Inferior parietal cortex (tissue), 1 donor: ENCODE measurements at regions not wholly inside any gene's neighbourhood (a gene's known extent, or its start where the extent isn't known, plus 50 kb on each side); places are given as distances from the start of the nearest gene placed in this dataset.

Source experiments
- DNase-seq: peaks from one replicate; pipeline ENCODE4 v3.0.0-alpha.2; 2016; ENCODE audit errors: extremely low spot score

DNA sequence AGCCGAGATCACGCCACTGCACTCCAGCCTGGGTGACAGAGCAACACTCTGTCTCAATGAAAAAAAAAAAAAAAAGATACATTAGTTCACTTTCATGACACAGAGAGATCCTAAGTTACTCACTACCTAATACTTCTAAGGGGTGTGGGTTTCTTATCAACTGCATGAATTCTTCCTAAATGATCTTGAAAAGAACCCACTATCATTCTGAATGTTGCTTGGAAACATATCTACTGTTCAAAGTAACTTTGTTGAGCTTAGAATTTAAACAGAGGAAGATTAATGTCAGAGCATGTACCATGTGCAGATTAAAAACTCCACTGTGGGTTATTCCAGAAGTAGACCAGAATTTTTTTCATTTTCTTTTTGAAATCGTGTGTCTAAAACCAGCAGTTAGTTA is 241.5 kb downstream of the LTN1 start:
- no peak for DNase-seq

DNA sequence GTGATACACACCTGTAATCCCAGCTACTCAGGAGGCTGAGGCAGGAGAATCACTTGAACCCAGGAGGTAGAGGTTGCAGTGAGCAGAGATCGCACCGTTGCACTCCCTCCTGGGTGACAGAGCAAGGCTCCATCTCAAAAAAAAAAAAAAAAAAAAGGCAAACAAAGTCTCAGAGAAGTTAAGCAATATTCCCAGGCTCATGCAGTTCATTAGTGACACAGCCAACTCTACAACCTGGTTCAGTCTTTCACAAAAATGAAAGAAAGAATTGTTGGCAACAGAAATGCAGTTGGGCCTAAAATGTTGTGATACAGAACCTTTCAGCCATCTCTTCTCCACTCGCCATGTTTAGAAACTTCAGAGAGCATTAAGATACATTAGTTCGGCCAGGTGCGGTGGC is 242.1 kb downstream of the LTN1 start:
- DNase-seq = no peak

GRCh38 chr21:28749536-28749935 is 243.1 kb downstream of the LTN1 start:
- DNase-seq = no peak

GRCh38 chr21:28747464-28747863 is 245.2 kb downstream of the LTN1 start:
- no peak for DNase-seq

DNA sequence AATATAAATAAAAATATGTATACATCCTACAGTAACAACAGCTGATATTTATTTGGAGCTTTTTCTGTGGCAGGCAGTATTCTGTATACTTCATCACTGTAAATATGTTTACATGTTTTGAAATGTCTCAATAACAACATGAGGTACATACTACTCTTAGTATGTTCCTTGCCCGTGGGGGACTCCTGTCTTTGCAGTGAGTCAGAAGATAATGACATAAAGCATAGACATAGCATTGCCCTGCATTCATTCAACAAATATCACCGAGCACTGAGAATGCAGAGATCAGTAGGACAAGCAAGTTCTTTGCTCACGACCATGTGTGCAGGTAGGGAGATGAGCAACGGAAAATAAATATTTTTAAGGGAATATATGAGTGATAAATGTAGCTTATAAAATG is 246.5 kb downstream of the LTN1 start:
- no peak for DNase-seq

GRCh38 chr21:28745131-28746016 is 247.3 kb downstream of the LTN1 start:
- DNase-seq = peak; percentile 92

GRCh38 chr21:28743723-28744122 is 249.0 kb downstream of the LTN1 start:
- DNase-seq = no peak

GRCh38 chr21:28742527-28742926 is 250.2 kb downstream of the LTN1 start:
- peak; percentile 22 for DNase-seq

DNA sequence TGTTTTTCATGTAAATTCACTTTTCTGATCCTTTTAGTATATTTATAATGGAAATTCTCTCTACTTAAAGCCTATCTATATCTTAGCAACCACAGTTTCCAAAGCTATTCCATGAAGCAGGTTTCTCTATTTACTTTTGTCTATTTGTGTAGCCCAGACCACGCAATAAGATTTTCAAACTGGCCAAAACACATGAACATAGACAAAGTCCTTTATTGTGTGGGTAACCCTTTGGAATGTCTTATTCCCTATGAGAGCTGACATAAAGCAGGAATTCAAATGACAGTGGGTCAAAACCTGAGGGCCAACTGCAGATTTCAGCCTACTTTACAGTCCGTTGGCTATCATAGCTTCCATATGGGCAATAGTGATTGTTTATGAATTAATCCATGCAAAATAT is 252.6 kb downstream of the LTN1 start:
- no peak for DNase-seq

DNA sequence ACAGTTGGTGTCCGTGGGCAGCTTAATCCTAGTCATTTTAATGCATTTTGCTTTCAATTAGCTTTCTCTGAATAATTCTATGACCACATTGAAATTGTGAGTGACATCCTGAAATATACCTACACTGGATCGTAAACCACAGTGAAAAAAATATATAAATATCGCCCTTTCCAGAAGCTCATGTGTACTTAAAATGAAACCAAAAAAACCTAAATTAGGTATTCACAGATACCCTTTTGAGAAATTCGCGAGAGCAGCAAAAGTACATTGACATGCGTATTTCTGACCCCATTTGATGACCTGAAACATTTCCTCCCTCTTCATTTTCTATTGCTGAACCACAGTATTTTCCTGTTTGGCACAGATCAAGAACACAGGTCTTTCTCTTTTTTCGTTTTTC is 253.8 kb downstream of the LTN1 start:
- DNase-seq = no peak

GRCh38 chr21:28738420-28738704 is 254.3 kb downstream of the LTN1 start:
- DNase-seq = no peak

DNA sequence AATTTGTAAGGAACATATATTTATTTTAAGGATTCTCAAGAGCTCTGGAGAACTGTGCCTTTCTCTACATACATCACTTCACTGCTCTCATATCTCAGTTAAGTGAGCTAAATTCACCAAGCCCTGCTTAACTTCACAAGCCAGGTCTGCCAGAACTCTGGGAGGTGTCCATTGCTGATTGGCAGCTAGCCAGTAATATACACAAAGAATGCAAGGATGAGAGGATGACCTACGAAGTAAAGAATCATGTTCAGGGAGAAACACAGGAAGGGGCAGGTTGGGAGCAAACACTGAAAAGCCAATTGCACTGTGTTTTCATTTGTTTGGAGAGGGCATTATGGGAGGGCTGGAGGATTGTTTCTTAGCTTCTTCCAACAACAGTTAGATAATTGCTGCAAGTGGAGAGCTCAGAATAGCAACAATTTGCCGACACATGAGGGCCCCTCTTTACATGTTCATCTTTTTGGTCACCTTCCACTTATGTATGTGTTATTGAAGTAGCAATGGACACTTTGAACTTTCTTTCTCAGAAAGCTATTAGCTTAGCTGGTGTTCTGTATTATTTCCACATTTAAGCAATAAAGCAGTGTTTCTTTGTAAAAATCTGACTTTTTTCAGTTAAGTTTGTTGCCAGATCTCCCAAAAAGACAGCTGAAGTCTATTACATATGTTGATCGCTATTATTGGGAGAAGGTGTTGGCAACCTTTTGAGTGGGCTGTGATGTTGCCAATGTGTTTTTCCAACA is 254.8 kb downstream of the LTN1 start:
- no peak for DNase-seq

DNA sequence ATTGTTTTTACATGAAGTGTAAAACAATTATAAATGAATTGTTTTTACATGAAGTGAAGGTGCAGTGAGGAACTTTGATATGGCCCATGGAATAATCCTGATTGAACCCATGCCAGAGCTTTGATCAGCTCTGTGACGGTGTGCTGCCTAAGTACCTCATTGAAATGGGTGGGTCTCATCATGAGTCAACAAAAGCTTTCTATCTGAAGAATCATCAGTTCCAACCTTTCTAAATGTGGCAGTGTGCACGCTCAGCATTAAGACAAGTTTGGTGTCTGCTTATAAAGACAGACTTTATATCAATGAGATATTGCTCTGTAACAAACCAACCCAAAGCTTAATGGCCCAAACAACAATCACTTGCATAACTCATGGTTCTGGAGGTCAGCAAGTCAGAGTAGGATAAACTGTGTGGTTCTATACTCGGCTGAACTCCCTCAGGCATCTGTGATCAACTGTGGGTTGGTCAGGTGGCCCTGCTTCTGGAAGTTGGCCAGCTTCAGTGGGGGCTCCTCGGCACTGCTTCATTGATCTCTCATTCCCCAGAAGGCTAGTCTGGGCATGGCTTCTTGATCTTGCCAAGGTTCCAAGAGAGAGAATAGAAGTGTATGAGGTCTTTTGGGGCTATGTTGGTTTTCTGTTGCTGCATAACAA is 258.0 kb downstream of the LTN1 start:
- DNase-seq = no peak

- no peak for DNase-seq
Observed at GRCh38 chr21:28731700-28732321, 260.9 kb downstream of the LTN1 start.

GRCh38 chr21:28729887-28730286 is 262.8 kb downstream of the LTN1 start:
- DNase-seq = no peak

DNA sequence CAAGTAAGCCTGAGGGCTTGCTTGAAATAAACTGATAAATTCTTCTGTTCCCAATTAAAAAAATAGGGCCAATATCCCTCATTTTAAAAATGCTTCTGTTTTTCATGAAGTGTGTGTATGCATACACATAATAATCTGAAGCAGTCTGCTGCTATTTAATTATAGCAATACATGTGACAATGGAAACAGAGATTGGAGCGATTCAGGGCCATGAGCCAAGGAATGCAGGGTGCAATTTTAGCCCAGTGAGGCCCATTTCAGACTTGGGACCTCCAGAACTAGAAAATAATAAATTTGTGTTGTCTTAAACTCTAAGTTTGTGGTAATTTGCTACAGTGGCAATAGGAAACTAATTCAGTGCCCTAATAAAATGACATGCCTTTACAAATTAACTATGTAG is 264.9 kb downstream of the LTN1 start:
- DNase-seq = no peak

- no peak for DNase-seq
Observed at GRCh38 chr21:28725396-28725795, 267.3 kb downstream of the LTN1 start.

DNA sequence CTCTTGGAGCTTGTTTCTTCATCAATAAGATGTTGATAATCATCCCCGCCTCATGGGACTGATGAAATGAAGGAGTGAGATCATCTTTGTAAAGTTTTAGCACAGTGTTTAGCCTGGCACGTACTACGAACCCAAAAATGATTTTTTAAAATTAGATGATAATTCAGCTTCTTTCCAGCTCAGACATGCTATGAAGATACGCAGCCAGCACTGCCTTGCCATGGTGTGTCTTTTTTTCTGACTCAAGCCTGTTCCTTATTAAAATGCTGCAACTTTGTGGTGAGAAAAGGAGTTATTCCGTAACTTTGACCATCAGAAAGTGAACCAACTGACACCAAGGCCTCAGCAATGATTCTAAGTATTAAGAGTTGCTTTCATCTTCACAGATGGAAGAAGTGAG is 269.0 kb downstream of the LTN1 start:
- DNase-seq = no peak

GRCh38 chr21:28719723-28720122 is 273.0 kb downstream of the LTN1 start:
- no peak for DNase-seq

DNA sequence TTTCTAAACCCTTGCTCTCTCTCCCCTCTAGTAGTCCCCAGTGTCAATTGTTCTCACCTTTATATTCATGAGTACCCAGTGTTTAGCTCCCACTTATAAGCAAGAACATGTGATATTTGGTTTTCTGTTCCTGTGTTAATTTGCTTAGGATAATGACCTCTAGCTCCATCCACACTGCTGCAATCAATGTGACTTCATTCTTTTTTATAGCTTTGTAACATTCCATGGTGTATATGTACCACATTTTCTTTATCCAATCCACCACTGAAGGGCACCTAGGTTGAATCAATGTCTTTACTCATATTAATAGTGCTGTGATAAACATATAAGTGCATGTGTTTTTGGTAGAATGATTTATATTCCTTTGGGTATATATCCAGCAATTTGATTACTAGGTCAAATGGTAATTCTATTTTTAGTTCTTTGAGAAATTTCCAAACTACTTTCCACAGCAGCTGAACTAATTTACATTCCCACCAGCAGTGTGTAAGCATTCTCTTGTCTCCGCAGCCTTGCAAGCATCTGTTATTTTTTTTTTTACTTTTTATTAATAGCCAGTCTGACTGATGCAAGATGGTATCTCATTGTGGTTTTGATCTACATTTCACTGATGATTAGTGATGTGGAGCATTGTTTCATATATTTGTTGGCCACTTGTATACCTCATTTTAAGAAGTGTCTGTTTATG is 277.8 kb downstream of the LTN1 start:
- DNase-seq = no peak

- DNase-seq = no peak
Observed at GRCh38 chr21:28712411-28712810, 280.3 kb downstream of the LTN1 start.

- DNase-seq = no peak
Observed at GRCh38 chr21:28705616-28706015, 287.1 kb downstream of the LTN1 start.
